IMR-90 (cell line): ENCODE measurements at regions not wholly inside any gene's neighbourhood (a gene's known extent, or its start where the extent isn't known, plus 50 kb on each side); places are given as distances from the start of the nearest gene placed in this dataset.
A peak's percentile ranks its signal among the peaks of the same experiment; 100 is the strongest.

ENCODE experiments used
- ATAC-seq: fragments of 200-7000 bp; cut with Tn5 transposase; 2 replicates; pipeline ENCODE4 v1.9.1; 2020; ENCODE audit warnings: low read depth, mild to moderate bottlenecking, moderate library complexity
- BruUV-seq: library from RNA; stranded (reverse); fragments of 400-500 nt; replicated peaks from 2 replicates; lab custom pipeline; 2021; lab: Mats Ljungman, UMichigan
- CTCF ChIA-PET: fragments of 300-600 bp; formaldehyde crosslinking; extraction: SDS; loops from one replicate; lab custom pipeline; 2021; ENCODE audit warnings: antibody characterized with exemption; lab: Yijun Ruan, JAX
- POLR2A ChIA-PET: fragments of 300-600 bp; sonication (Branson Sonifier 250); formaldehyde crosslinking; loops from one replicate; lab custom pipeline; 2022; ENCODE audit warnings: antibody characterized with exemption; ENCODE audit not compliant: unreplicated experiment; lab: Charles Lee
- DNase-seq: peaks from one replicate; pipeline ENCODE4 v3.0.0; 2013
- H2AFZ ChIP-seq: replicated peaks from 2 replicates; pipeline ENCODE3; 2013; ENCODE audit warnings: low read length, mild to moderate bottlenecking; ENCODE audit not compliant: poor library complexity
- H2AK5ac ChIP-seq: 2 replicates; pipeline ENCODE4 v1.6.1; 2013; ENCODE audit warnings: low read depth, low read length, inconsistent platforms
- H2AK9ac ChIP-seq: replicated peaks from 2 replicates; pipeline ENCODE3; 2013; ENCODE audit warnings: mild to moderate bottlenecking, low read depth, low read length, moderate library complexity; ENCODE audit not compliant: poor library complexity
- H2BK120ac ChIP-seq: 2 replicates; pipeline ENCODE4 v1.6.1; 2013; ENCODE audit warnings: low read depth, low read length, inconsistent platforms
- H2BK15ac ChIP-seq: 3 replicates; pipeline ENCODE4 v1.6.1; 2013; ENCODE audit warnings: low read depth, low read length, inconsistent platforms
- H2BK20ac ChIP-seq: 2 replicates; pipeline ENCODE4 v1.6.1; 2013; ENCODE audit warnings: low read depth, mild to moderate bottlenecking, inconsistent platforms, low read length, moderate library complexity
- H2BK5ac ChIP-seq: 2 replicates; pipeline ENCODE4 v1.6.1; 2013; ENCODE audit warnings: mild to moderate bottlenecking, low read depth, low read length, inconsistent platforms; ENCODE audit not compliant: poor library complexity, severe bottlenecking
- H3K14ac ChIP-seq: replicated peaks from 2 replicates; pipeline ENCODE4 v1.6.1; 2013; ENCODE audit warnings: low read depth, low read length, inconsistent platforms
- H3K18ac ChIP-seq: 2 replicates; pipeline ENCODE4 v1.6.1; 2013; ENCODE audit warnings: low read depth, low read length, control low read depth
- H3K23ac ChIP-seq: 2 replicates; pipeline ENCODE4 v1.6.1; 2013; ENCODE audit warnings: low read depth, low read length, inconsistent platforms
- H3K27ac ChIP-seq: 2 replicates; pipeline ENCODE4 v1.5.1; 2013; ENCODE audit warnings: mild to moderate bottlenecking, control low read depth, low read length; ENCODE audit not compliant: insufficient read depth
- H3K27me3 ChIP-seq: 2 replicates; pipeline ENCODE4 v1.6.1; 2013; ENCODE audit warnings: low read length; ENCODE audit not compliant: control insufficient read depth, insufficient read depth
- H3K36me3 ChIP-seq: 2 replicates; pipeline ENCODE4 v1.6.1; 2013; ENCODE audit warnings: low read length, mixed read lengths; ENCODE audit not compliant: control insufficient read depth, insufficient read depth
- H3K4ac ChIP-seq: 2 replicates; pipeline ENCODE4 v1.6.1; 2013; ENCODE audit warnings: low read depth, low read length, inconsistent platforms
- H3K4me1 ChIP-seq: 2 replicates; pipeline ENCODE4 v1.6.1; 2013; ENCODE audit warnings: low read length, mixed read lengths; ENCODE audit not compliant: control insufficient read depth, insufficient read depth
- H3K4me2 ChIP-seq: 2 replicates; pipeline ENCODE4 v1.6.1; 2013; ENCODE audit warnings: low read depth, mild to moderate bottlenecking, control low read depth, low read length, moderate library complexity
- H3K4me3 ChIP-seq: 2 replicates; pipeline ENCODE4 v1.5.1; 2013; ENCODE audit warnings: low read depth, mild to moderate bottlenecking, control low read depth, low read length, moderate library complexity; ENCODE audit not compliant: insufficient read depth
- H3K56ac ChIP-seq: 2 replicates; pipeline ENCODE4 v1.6.1; 2013; ENCODE audit warnings: low read length, inconsistent platforms; ENCODE audit not compliant: insufficient read depth; ENCODE audit errors: extremely low read depth
- H3K79me1 ChIP-seq, 2 experiments: 2 replicates each; pipeline ENCODE4 v1.6.1; 2013; ENCODE audit warnings: low read length in 2 of 2, inconsistent platforms in 1 of 2, low read depth in 1 of 2
- H3K9ac ChIP-seq: 2 replicates; pipeline ENCODE4 v1.6.1; 2013; ENCODE audit warnings: low read depth, low read length, control low read depth
- H3K9me1 ChIP-seq: 2 replicates; pipeline ENCODE4 v1.6.1; 2013; ENCODE audit warnings: low read length, inconsistent platforms; ENCODE audit not compliant: insufficient read depth
- H3K9me3 ChIP-seq: 2 replicates; pipeline ENCODE4 v1.6.1; 2013; ENCODE audit warnings: low read length; ENCODE audit not compliant: control insufficient read depth, insufficient read depth
- H4K20me1 ChIP-seq: 2 replicates; pipeline ENCODE4 v1.6.1; 2013; ENCODE audit warnings: low read length, inconsistent platforms; ENCODE audit not compliant: insufficient read depth
- H4K5ac ChIP-seq: 2 replicates; pipeline ENCODE4 v1.6.1; 2013; ENCODE audit warnings: mild to moderate bottlenecking, low read depth, low read length, control low read depth
- H4K8ac ChIP-seq, 2 experiments: 2 replicates each; pipeline ENCODE4 v1.6.1; 2013; ENCODE audit warnings: low read depth in 2 of 2, low read length in 2 of 2, control low read depth in 1 of 2, inconsistent platforms in 1 of 2
- H4K91ac ChIP-seq: 2 replicates; pipeline ENCODE4 v1.6.1; 2013; ENCODE audit warnings: low read depth, low read length, inconsistent platforms; ENCODE audit not compliant: insufficient read depth
- CEBPB ChIP-seq: IDR thresholded peaks from 2 replicates; pipeline ENCODE4 v1.6.1; 2012; ENCODE audit warnings: low read depth, low read length, improper control_type of control experiment
- CTCF ChIP-seq: conservative IDR thresholded peaks from 2 replicates; pipeline ENCODE4 v1.5.1; 2012; ENCODE audit warnings: mild to moderate bottlenecking, low read depth, low read length, improper control_type of control experiment
- FOS ChIP-seq: fragments of 150-350 bp; IDR thresholded peaks from 2 replicates; pipeline ENCODE4 v1.6.1; 2016; ENCODE audit warnings: low read depth, low read length
- POLR2A ChIP-seq: IDR thresholded peaks from 2 replicates; pipeline ENCODE4 v1.6.1; 2012; ENCODE audit warnings: mild to moderate bottlenecking, low read depth, low read length
- RAD21 ChIP-seq: IDR thresholded peaks from 2 replicates; pipeline ENCODE4 v1.6.1; 2012; ENCODE audit warnings: low read length, improper control_type of control experiment
- WGBS, 2 experiments: methylation state at CpG; one replicate each; pipeline versions ENCODE4 v1.1.5 to v1.1.7; 2013; ENCODE audit warnings: missing lambda C conversion rate in 2 of 2; ENCODE audit not compliant: insufficient read length in 1 of 2; ENCODE audit errors: extremely low coverage in 2 of 2; 5-methylcytosine and 5-hydroxymethylcytosine counted together
- dilution Hi-C: fragments of 300-500 bp; cut with HindIII; formaldehyde crosslinking; loops from one replicate; pipeline ENCODE4 v1.14.3; 2018; ENCODE audit warnings: low sequenced_read_pairs; ENCODE audit not compliant: unreplicated experiment
- in situ Hi-C: fragments of 300-500 bp; cut with MboI; formaldehyde crosslinking; loops from 3 replicates; pipeline ENCODE4 v1.14.3; 2019; ENCODE audit warnings: low sequenced_read_pairs, inconsistent platforms, mixed read lengths
- intact Hi-C: fragments of 100-400 bp; cut with micrococcal nuclease; formaldehyde crosslinking; loops from 2 replicates; pipeline ENCODE4 v1.10.0; 2022

- WGBS, 2 experiments = no CpG with 5 or more reads among the region's 2 CpGs
- H2BK20ac ChIP-seq = peak overlapping the region; percentile 91
- peak overlapping the region; percentile 76 for H2AFZ ChIP-seq
- dilution Hi-C loops (no loop called here), in situ Hi-C loops (no loop called here), intact Hi-C loops (no loop called here)
- H2AK9ac ChIP-seq = peak overlapping the region; percentile 71
- POLR2A ChIA-PET = no interaction called here
- BruUV-seq = no TSS peak
- peak overlapping the region; percentile 81 to 97 for H4K8ac ChIP-seq
- H2BK15ac ChIP-seq = peak overlapping the region; percentile 99
- H3K27me3 ChIP-seq = no peaks in the 10 kb centered on the region
- H3K4me1 ChIP-seq = peaks cover 40% of the 10 kb centered on the region
- CTCF ChIA-PET = interaction anchor here (1.4 kb wide), 1 partner anchor 11 kb away, joined by 3 read pairs; no protein-coding TSS in a partner anchor
- peak overlapping the region; percentile 99 for H2BK5ac ChIP-seq
- no peak for ATAC-seq
- peak overlapping the region; percentile 87; the same call in 1 of the 2 replicates for H3K23ac ChIP-seq
- H4K91ac ChIP-seq = peak overlapping the region; percentile 99
- peak overlapping the region; percentile 98 for H2BK120ac ChIP-seq
- no peaks in the 10 kb centered on the region for H3K9me3 ChIP-seq
- H3K79me1 ChIP-seq = peaks cover 0 to 19% of the 10 kb centered on the region in 2 experiments; a peak in 2 of 4 replicates
- H2AK5ac ChIP-seq = peak overlapping the region; percentile 100
- no peak overlapping the region; the same call in 1 of the 2 replicates for H3K4me2 ChIP-seq
- peak overlapping the region; percentile 98 for H4K5ac ChIP-seq
- H4K20me1 ChIP-seq = no peaks in the 10 kb centered on the region
- peak; percentile 43 for DNase-seq
- TF ChIP-seq RAD21 (no peak), FOS (no peak), CTCF (no peak), CEBPB (0 out of 2 replicates have a peak, but pooled peaks have one; percentile 33), POLR2A (0 out of 2 replicates have a peak, but pooled peaks have one; percentile 0)
- peak overlapping the region; percentile 95 for H3K27ac ChIP-seq
- H3K56ac ChIP-seq = peak overlapping the region; percentile 33; the same call in 1 of the 2 replicates
- H3K36me3 ChIP-seq = no peaks in the 10 kb centered on the region
- peak overlapping the region; percentile 87 for H3K18ac ChIP-seq
- H3K4me3 ChIP-seq = no peak overlapping the region
- peaks cover 27% of the 10 kb centered on the region for H3K9me1 ChIP-seq
- peak overlapping the region; percentile 51; the same call in 1 of the 2 replicates for H3K9ac ChIP-seq
- H3K4ac ChIP-seq = peak overlapping the region; percentile 97
- H3K14ac ChIP-seq = peak overlapping the region; percentile 99
Measured at GRCh38 chr6:44043479-44044153, 83.6 kb downstream of the MRPL14 start.
